Epithelial cell of proximal tubule (primary cell): ENCODE measurements at regions not wholly inside any gene's neighbourhood (a gene's known extent, or its start where the extent isn't known, plus 50 kb on each side); places are given as distances from the start of the nearest gene placed in this dataset.

Experiments used
- DNase-seq: peaks from one replicate; pipeline ENCODE4 v3.0.0-alpha.2; 2011; ENCODE audit warnings: low read depth
- H3K4me3 ChIP-seq: 2 replicates; pipeline ENCODE4 v1.5.1; 2011; ENCODE audit warnings: low read depth, mild to moderate bottlenecking, low read length
- TF ChIP-seq, protein P1 (sequence below): conservative IDR thresholded peaks from 2 replicates; pipeline ENCODE4 v1.5.1; 2012; ENCODE audit warnings: low read depth, mild to moderate bottlenecking, low read length

DNA sequence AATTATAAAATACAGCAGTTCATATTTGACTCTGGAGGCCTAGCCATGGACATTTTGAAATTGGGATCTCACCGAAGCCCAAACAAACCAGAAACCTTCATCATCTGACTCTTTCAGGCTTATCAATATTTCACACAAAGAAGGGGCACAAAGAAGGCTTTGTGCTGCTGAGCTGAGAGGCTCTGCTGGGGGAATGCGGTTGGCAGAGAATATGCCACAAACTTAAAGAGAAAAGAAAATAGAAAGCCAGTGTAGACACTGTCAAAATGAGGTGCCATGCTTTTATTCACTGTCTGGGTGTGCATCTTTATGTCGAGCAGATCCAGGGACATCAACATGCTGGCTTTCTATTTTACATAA lies 162.6 kb downstream of the QPCT start:
- H3K4me3 ChIP-seq, result no peak overlapping the region
- DNase-seq, result no peak
- TF ChIP-seq, protein P1, sequence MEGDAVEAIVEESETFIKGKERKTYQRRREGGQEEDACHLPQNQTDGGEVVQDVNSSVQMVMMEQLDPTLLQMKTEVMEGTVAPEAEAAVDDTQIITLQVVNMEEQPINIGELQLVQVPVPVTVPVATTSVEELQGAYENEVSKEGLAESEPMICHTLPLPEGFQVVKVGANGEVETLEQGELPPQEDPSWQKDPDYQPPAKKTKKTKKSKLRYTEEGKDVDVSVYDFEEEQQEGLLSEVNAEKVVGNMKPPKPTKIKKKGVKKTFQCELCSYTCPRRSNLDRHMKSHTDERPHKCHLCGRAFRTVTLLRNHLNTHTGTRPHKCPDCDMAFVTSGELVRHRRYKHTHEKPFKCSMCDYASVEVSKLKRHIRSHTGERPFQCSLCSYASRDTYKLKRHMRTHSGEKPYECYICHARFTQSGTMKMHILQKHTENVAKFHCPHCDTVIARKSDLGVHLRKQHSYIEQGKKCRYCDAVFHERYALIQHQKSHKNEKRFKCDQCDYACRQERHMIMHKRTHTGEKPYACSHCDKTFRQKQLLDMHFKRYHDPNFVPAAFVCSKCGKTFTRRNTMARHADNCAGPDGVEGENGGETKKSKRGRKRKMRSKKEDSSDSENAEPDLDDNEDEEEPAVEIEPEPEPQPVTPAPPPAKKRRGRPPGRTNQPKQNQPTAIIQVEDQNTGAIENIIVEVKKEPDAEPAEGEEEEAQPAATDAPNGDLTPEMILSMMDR, result no peak

DNA sequence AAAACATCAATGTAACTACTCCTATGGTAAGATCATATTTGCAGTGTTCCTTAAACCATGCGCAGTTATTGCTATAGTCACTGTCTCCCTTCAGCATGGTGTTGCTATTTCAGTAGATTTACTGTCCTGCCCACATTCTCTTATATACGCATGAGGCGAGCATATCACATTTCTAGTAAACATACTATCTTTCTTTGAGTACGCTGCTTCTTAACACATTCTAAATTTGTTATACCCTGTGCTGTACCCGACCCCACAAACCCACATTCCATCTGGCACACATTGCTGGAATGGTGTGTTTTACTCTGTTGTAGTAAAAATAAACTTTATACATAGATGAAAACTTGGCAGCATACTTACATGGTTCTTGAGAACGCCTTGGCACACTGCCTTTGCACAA lies 163.3 kb downstream of the QPCT start:
- H3K4me3 ChIP-seq, result no peak overlapping the region
- no peak for DNase-seq
- TF ChIP-seq, protein P1, result no peak

DNA sequence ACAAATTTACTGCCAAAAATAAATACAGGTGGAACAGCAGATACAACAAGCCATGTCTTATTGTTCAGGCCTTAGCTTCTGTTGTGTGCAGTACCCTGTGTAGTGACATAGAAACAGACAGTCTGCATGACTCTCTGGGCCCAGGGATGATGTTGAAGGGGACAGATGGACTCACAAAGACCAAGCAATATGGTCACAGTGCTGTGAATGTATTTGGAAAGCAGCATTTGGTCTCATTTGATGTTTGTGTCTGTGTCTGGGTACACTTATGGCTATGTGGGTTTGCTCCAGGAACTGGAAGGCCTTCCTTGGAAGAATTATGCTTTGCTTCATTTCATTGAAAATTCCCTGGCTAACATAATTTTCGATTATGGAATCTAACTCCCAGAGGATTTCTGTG lies 158.5 kb downstream of the CDC42EP3 start:
- no peak overlapping the region for H3K4me3 ChIP-seq
- TF ChIP-seq, protein P1, result no peak
- DNase-seq, result no peak

DNA sequence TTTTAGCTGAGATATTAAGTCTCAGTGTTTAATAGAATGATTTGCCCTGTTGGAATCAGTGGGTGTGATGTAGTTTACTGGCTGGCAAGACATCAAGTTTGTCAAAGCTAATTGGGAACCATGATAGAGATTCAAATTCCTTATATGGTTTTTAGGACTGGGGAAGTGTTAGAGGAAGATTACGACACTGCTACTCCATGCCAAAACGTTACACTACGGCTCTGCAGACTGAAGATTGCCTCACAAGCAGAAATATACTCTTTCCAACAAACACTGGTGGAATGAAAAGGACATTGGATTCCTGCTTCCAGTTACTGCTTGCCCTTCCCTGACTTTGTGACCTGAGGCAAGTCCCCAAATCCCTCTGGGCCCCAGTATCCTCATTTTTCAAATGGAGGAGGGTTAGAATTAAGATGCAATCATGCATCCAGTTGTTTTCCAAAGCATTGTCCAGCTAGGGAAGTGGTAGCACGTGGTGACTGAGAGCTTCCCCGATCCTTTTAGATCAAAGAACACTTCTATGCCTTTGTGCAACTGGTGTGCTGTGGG lies 147.6 kb downstream of the CDC42EP3 start:
- TF ChIP-seq, protein P1, result no peak
- H3K4me3 ChIP-seq, result no peak overlapping the region
- peak; percentile 61 for DNase-seq

DNA sequence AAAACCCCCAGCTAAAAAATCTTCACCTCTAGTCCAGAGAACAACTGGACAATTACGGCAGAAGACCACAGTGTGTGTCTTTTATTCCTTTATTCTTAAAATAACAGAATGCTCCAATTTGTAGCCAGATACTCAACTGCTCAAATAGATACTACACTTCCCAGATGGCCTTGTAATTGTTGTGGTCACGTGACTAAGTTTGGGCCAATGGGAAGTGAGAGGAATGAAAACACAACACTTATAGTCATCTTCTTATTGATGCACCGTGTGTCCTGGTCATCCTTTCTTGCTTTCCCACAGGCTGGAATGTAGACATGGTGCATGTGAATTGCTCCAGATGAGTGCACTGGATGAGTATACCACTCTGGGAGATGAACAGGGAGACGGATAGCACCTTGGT lies 145.1 kb downstream of the CDC42EP3 start:
- no peak overlapping the region for H3K4me3 ChIP-seq
- DNase-seq, result no peak
- TF ChIP-seq, protein P1, result no peak

DNA sequence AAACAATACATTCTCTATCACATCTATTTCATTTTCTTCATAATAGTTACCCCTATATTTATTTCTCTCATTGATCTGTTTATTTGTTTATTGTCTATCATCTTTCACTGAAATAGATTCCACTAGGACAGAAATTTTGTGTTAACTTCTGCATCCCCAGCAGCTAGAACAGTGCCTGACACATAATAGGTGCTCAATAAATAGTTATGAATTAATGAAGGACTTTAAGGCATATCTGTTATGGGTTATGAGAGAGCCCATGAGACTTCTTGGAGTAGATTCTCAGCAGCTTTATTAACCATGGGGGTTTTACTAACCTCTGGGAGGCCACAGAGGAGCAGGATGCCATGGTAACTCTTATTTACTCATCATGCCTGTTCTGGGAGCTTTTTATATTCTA lies 144.6 kb downstream of the CDC42EP3 start:
- H3K4me3 ChIP-seq, result no peak overlapping the region
- DNase-seq, result no peak
- TF ChIP-seq, protein P1, result no peak

DNA sequence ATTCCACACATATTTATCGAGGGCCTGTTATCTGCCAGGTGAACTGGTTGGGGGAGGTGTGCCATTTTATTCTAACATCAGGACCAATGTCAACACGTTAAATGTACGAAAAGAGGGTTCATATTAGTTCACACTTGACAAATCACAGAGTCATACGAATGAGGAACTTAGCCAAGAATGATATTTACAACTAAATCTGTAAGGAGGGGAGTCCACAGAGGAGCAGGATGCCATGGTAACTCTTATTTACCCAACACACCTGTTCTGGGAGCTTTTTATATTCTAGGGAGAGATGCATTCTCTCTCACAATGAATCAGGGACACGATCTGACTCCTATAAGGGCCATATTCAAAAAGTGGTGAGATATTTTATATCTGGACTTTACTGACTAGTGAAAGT lies 144.1 kb downstream of the CDC42EP3 start:
- TF ChIP-seq, protein P1, result no peak
- DNase-seq, result no peak
- no peak overlapping the region for H3K4me3 ChIP-seq
